ENCODE measurements at regions not wholly inside any gene's neighbourhood (a gene's known extent, or its start where the extent isn't known, plus 50 kb on each side); places are given as distances from the start of the nearest gene placed in this dataset.

DNA sequence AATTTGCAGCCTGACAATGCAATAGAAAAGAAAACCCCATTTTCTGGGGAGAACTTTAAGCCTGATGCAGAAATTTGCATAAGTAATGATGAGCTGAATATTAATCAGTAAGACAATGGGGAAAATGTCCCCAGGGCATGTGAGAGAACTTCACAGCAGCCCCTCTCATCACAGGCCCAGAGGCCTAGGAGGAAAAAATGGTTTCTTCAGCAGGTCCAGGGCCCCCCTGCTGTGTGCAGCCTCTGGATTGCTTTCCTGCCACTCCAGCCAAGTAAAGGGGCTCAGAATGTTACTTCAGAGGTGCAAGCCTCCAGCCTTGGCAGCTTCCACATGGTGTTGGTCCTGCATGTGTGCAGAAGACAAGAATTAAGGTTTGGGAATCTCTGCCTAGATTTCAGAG lies 900.3 kb upstream of the ROBO1 start:
- no peak for DNase-seq (ENCODE audit: extremely low spot score)
- TF ChIP-seq, protein P1, sequence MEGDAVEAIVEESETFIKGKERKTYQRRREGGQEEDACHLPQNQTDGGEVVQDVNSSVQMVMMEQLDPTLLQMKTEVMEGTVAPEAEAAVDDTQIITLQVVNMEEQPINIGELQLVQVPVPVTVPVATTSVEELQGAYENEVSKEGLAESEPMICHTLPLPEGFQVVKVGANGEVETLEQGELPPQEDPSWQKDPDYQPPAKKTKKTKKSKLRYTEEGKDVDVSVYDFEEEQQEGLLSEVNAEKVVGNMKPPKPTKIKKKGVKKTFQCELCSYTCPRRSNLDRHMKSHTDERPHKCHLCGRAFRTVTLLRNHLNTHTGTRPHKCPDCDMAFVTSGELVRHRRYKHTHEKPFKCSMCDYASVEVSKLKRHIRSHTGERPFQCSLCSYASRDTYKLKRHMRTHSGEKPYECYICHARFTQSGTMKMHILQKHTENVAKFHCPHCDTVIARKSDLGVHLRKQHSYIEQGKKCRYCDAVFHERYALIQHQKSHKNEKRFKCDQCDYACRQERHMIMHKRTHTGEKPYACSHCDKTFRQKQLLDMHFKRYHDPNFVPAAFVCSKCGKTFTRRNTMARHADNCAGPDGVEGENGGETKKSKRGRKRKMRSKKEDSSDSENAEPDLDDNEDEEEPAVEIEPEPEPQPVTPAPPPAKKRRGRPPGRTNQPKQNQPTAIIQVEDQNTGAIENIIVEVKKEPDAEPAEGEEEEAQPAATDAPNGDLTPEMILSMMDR (IDR thresholded peaks at IDR 0.05; ENCODE audit: control extremely low read depth, extremely low read depth, low read depth, missing control alignments) = no peak
- POLR2A ChIA-PET = no interaction called here
- CTCF ChIA-PET = interaction anchor here (1.0 kb wide), 1 partner anchor 15 kb away, joined by 3 read pairs; no protein-coding TSS in a partner anchor

DNA sequence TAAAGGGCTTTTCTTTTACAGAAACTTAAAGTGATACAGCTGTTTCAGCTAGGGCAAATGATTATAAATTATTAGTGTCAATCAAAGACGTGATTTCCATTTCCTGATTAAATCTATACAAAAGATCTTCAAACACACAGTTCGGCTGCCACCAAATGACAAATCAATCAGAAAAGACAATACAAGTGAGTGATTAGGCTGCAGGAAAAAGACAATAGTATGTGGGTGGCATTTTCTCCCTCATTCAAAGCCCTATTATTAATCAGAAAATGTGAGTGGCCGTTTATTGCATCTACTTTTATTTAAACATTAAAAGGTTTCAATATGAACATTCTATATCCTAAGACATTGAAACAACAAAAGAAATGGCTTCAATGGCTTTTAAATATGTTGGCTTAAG lies 895.6 kb upstream of the ROBO1 start:
- TF ChIP-seq, protein P1 (IDR thresholded peaks at IDR 0.05; ENCODE audit: control extremely low read depth, extremely low read depth, low read depth, missing control alignments) = no peak
- ChIA-PET POLR2A (no interaction called here), CTCF (no interaction called here)
- DNase-seq (ENCODE audit: extremely low spot score) = no peak

DNA sequence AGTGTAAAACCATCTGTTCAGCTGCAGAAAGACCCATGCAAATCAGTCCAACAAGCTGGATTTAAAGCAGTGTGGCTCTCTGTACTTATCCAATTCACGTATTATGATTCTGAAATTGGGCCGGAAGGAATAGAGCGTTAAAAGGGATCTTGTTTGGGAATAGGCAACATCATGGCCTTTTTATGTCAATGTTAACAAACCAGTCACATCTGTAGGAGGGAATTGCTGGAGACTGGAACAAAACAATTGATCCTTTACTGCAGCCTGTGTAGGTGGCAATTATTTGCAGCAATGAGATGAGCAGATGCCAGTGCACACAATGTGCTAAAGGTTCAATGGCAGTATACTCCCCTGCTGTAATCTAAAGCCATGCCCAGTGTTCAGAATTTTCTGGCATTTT lies 887.4 kb upstream of the ROBO1 start:
- TF ChIP-seq, protein P1 (IDR thresholded peaks at IDR 0.05; ENCODE audit: control extremely low read depth, extremely low read depth, low read depth, missing control alignments) = no peak
- no peak for DNase-seq (ENCODE audit: extremely low spot score)
- ChIA-PET CTCF (interaction anchor here (1.0 kb wide), 1 partner anchor 18 kb away, joined by 3 read pairs; no protein-coding TSS in a partner anchor), POLR2A (no interaction called here)

DNA sequence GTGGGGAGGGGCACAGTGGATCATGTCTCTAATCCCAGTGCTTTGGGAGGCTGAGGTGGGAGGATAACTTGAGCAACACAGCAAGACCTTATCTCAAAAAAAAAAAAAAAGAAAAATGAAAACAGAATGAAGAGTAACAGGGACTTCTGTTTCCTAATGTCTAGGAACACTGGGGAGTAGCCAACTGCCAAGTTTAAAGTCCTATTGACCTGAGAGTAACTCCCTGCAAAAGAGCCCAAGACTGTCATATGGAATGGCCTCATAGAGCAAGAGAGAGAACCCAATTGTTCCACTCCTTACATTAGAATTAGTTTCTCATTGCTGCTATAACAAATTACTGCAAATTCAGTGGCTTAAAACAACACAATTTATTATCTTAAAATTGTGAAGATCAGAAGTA lies 881.4 kb upstream of the ROBO1 start:
- POLR2A ChIA-PET = no interaction called here
- TF ChIP-seq, protein P1 (IDR thresholded peaks at IDR 0.05; ENCODE audit: control extremely low read depth, extremely low read depth, low read depth, missing control alignments) = no peak
- DNase-seq (ENCODE audit: extremely low spot score) = no peak
- CTCF ChIA-PET = no interaction called here

DNA sequence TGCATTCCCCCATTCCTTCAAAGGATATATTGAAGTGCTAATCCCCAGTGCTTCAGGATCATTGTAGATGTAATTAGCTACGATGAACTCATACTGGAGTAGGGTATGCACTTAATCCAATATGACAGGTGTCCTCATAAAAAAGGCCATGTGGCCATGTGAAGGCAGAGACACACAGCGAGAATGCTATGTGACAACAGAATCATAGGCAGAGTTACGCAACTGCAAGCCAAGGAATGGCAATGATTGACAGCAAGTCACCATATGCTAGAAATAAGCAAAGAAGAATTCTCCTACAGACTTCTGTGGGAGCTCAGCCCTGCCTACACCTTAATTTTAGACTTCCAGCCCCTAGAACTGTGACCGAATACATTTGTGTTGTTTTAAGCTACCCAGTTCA lies 875.6 kb upstream of the ROBO1 start:
- TF ChIP-seq, protein P1 (IDR thresholded peaks at IDR 0.05; ENCODE audit: control extremely low read depth, extremely low read depth, low read depth, missing control alignments) = no peak
- ChIA-PET POLR2A (no interaction called here), CTCF (no interaction called here)
- DNase-seq (ENCODE audit: extremely low spot score) = no peak

DNA sequence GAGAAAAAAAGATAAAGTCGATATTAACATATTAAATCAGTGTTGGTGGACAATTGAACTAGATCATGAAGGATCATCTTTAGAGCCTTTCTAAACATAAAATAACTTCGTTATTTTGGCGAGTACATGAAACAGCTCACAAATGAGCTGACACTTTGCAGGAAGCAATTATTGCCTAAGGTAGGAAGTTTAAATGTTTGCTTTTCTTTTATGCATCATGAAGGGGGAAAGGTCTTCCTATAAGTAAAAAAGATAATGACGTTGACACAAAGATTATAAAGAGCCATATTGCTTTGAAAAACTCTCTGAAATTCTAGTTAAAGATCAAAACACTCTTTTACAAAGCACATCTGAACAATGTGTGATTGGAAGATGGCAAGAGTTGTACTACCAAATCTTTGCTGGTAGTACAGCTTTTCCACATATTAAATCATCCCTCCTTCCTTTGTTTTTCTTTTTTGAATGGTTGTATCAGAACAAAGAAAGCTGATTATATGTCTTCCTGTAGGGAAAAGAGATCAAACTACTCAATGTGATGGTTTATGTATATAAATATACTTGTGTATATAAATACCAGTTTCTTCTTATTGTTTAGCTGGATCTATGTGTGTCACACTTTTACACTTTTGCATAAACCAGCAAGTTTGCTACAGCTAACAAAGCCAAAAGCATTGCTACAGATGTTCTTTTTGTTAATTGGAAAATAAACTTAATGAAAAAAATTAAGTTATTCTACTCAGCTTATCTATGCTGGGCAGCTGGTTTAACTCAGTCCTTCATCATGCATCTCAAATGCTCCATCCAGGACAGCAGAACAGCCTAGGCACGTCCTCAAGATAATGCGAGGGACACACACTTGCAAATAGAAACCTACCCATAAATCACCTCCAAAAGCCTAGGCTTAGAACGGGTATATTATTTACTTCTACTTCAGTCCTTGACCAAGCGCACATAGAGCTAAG lies 850.8 kb upstream of the ROBO1 start:
- CTCF ChIA-PET = interaction anchor here (1.8 kb wide), 1 partner anchor 9 kb away, joined by 5 read pairs; no protein-coding TSS in a partner anchor
- DNase-seq (ENCODE audit: extremely low spot score) = no peak
- TF ChIP-seq, protein P1 (IDR thresholded peaks at IDR 0.05; ENCODE audit: control extremely low read depth, extremely low read depth, low read depth, missing control alignments) = no peak
- POLR2A ChIA-PET = no interaction called here
